WTC11 (cell line): ENCODE measurements at regions not wholly inside any gene's neighbourhood (a gene's known extent, or its start where the extent isn't known, plus 50 kb on each side); places are given as distances from the start of the nearest gene placed in this dataset.

ENCODE experiments used
- ATAC-seq: fragments of 200-7000 bp; cut with Tn5 transposase; 2 replicates; pipeline ENCODE4 v1.10.0; 2021; ENCODE audit warnings: mild to moderate bottlenecking, moderate library complexity
- CTCF ChIA-PET: fragments of 300-600 bp; sonication (Branson Sonifier 250); formaldehyde crosslinking; loops from one replicate; lab custom pipeline; 2021; ENCODE audit warnings: antibody characterized with exemption; lab: Charles Lee
- POLR2A ChIA-PET: fragments of 350-600 bp; sonication (Branson Sonifier 250); formaldehyde crosslinking; loops from one replicate; lab custom pipeline; 2021; ENCODE audit warnings: antibody characterized with exemption; lab: Charles Lee
- DNase-seq: peaks from one replicate; pipeline ENCODE4 v3.0.0; 2021; ENCODE audit warnings: low spot score
- H3K27ac Mint-ChIP-seq: 2 replicates; pipeline ENCODE4 v1.8.0; 2021; ENCODE audit warnings: mixed read lengths
- H3K27me3 Mint-ChIP-seq: 2 replicates; pipeline ENCODE4 v1.8.0; 2021; ENCODE audit warnings: low read depth, mild to moderate bottlenecking, moderate library complexity, mixed read lengths
- H3K36me3 Mint-ChIP-seq: 2 replicates; pipeline ENCODE4 v1.8.0; 2021; ENCODE audit warnings: mixed read lengths
- H3K4me1 Mint-ChIP-seq: 2 replicates; pipeline ENCODE4 v1.8.0; 2022; ENCODE audit warnings: mixed read lengths
- H3K4me3 Mint-ChIP-seq: 2 replicates; pipeline ENCODE4 v1.8.0; 2021; ENCODE audit warnings: mild to moderate bottlenecking, moderate library complexity, mixed read lengths
- H3K9me3 Mint-ChIP-seq: 2 replicates; pipeline ENCODE4 v1.8.0; 2021; ENCODE audit warnings: mixed read lengths
- ATF6 ChIP-seq: sonication (generic); formaldehyde crosslinking; IDR thresholded peaks from 2 replicates; pipeline ENCODE4 v1.8.1; 2023; ENCODE audit warnings: mild to moderate bottlenecking, missing genetic modification reagents
- ELF4 ChIP-seq: sonication (generic); formaldehyde crosslinking; IDR thresholded peaks from 2 replicates; pipeline ENCODE4 v1.8.1; 2022; ENCODE audit warnings: low read depth, mild to moderate bottlenecking, moderate library complexity, missing genetic modification reagents
- FOXP1 ChIP-seq: sonication (generic); formaldehyde crosslinking; IDR thresholded peaks from 2 replicates; pipeline ENCODE4 v1.8.0; 2022; ENCODE audit warnings: missing genetic modification reagents, mild to moderate bottlenecking, moderate library complexity, borderline replicate concordance
- GABPB1 ChIP-seq: sonication (generic); formaldehyde crosslinking; IDR thresholded peaks from 2 replicates; pipeline ENCODE4 v1.8.1; 2023; ENCODE audit warnings: mild to moderate bottlenecking, missing genetic modification reagents
- GRHL2 ChIP-seq: fragments of 250-450 bp; sonication (Bioruptor Pico); IDR thresholded peaks from 2 replicates; pipeline ENCODE4 v1.8.0; 2022; ENCODE audit warnings: mild to moderate bottlenecking, moderate library complexity; ENCODE audit not compliant: insufficient replicate concordance, severe bottlenecking
- GTF2I ChIP-seq: fragments of 250-450 bp; sonication (Bioruptor Pico); conservative IDR thresholded peaks from 2 replicates; pipeline ENCODE4 v1.4.0; 2021; ENCODE audit warnings: mild to moderate bottlenecking
- IRF1 ChIP-seq: sonication (generic); formaldehyde crosslinking; IDR thresholded peaks from 2 replicates; pipeline ENCODE4 v1.8.0; 2023; ENCODE audit warnings: missing genetic modification reagents
- IRF2 ChIP-seq: sonication (generic); formaldehyde crosslinking; IDR thresholded peaks from 2 replicates; pipeline ENCODE4 v1.8.0; 2022; ENCODE audit warnings: low read depth, missing genetic modification reagents, borderline replicate concordance
- JAZF1 ChIP-seq: fragments of 250-450 bp; sonication (Bioruptor Pico); IDR thresholded peaks from 2 replicates; pipeline ENCODE4 v1.9.0; 2021; ENCODE audit warnings: moderate library complexity, mild to moderate bottlenecking, inconsistent platforms
- SOX15 ChIP-seq: fragments of 250-450 bp; sonication (Bioruptor Pico); IDR thresholded peaks from 2 replicates; pipeline ENCODE4 v1.9.0; 2021; ENCODE audit warnings: mild to moderate bottlenecking
- TCF7 ChIP-seq: sonication (generic); formaldehyde crosslinking; IDR thresholded peaks from 2 replicates; pipeline ENCODE4 v1.8.0; 2022; ENCODE audit warnings: mild to moderate bottlenecking, low read depth, missing genetic modification reagents, moderate library complexity
- ZNF121 ChIP-seq: sonication (generic); formaldehyde crosslinking; IDR thresholded peaks from 2 replicates; pipeline ENCODE4 v1.8.0; 2023; ENCODE audit warnings: missing genetic modification reagents
- ZNF263 ChIP-seq: sonication (generic); formaldehyde crosslinking; IDR thresholded peaks from 2 replicates; pipeline ENCODE4 v1.8.1; 2022; ENCODE audit warnings: low read depth, mild to moderate bottlenecking, moderate library complexity, missing genetic modification reagents
- ZNF317 ChIP-seq: sonication (generic); formaldehyde crosslinking; IDR thresholded peaks from 2 replicates; pipeline ENCODE4 v1.8.1; 2023; ENCODE audit warnings: low read depth, mild to moderate bottlenecking, moderate library complexity, missing genetic modification reagents, borderline replicate concordance
- ZNF423 ChIP-seq: fragments of 250-450 bp; sonication (Bioruptor Pico); IDR thresholded peaks from 2 replicates; pipeline ENCODE4 v2.1.2; 2022; ENCODE audit warnings: mild to moderate bottlenecking, moderate library complexity
- ZNF532 ChIP-seq: fragments of 250-450 bp; sonication (Bioruptor Pico); IDR thresholded peaks from 2 replicates; pipeline ENCODE4 v1.9.0; 2021; ENCODE audit warnings: mild to moderate bottlenecking, borderline replicate concordance
- TF ChIP-seq, protein P1 (sequence below): fragments of 250-450 bp; sonication (Bioruptor Pico); IDR thresholded peaks from 2 replicates; pipeline ENCODE4 v1.9.0; 2021; ENCODE audit warnings: mild to moderate bottlenecking
- TF ChIP-seq, protein P2 (sequence below): sonication (generic); formaldehyde crosslinking; IDR thresholded peaks from 2 replicates; pipeline ENCODE4 v1.8.0; 2022; ENCODE audit warnings: mild to moderate bottlenecking, missing genetic modification reagents

DNA sequence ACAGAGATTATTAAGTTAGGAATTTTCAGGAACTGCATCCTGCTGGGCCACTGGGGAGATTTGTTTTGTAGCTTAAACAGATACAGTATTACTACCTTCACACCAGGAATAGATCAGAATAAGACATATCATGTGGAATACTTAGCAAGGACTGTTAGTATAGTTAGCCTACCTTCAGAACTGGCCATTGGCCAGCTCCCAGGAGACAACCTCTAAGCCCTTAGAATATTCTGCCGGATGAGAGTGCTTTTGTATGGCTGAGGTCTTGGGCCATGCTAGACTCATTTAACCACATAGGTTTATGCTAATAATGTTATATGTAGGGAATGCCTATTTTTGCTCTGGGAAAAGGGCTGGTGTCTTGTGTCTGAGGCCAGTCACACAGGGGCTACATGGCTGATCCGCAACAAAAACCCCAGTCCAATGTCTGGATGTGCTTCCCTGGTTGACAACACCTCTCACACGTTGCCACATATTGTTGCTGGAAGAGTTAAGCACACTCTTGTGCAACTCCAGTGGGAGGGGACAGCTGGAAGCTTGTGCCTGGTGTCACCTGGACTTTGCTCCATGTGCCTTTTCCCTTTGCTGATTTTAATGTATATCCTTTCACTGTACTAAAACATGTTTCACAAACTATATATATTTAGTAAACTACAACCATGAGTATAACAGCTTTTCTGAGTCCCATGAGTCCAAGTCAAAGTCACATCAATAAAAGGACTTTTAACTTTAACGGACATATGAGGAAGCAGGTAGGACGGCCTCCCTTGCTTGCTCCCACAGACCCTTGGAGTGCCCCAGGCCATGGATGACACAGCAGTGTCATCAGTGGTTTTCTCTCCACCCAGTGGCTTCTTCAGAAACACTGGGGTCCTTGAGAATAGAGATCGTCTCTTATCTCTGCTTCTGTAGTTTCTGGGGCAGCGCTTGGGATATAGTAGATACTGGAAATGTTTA, 118.0 kb upstream of the C3orf80 start:
- no peaks in the 10 kb centered on the region for H3K27me3 Mint-ChIP-seq
- CTCF ChIA-PET, result no interaction called here
- no peak for TF ChIP-seq ZNF423 (CRISPR knock-in tag)
- TF ChIP-seq GABPB1 (CRISPR knock-in tag), result peak; percentile 87
- H3K4me3 Mint-ChIP-seq, result no peak overlapping the region
- ATAC-seq (no peak; the same call in 1 of the 2 replicates), DNase-seq (no peak)
- no peaks in the 10 kb centered on the region for H3K9me3 Mint-ChIP-seq
- H3K27ac Mint-ChIP-seq, result no peak overlapping the region
- H3K4me1 Mint-ChIP-seq, result 0 out of 2 replicates have a peak, but pooled peaks cover 4% of the 10 kb centered on the region
- POLR2A ChIA-PET, result no interaction called here
- H3K36me3 Mint-ChIP-seq, result no peaks in the 10 kb centered on the region

GRCh38 chr3:160108362-160108761, 116.9 kb upstream of the C3orf80 start:
- H3K4me1 Mint-ChIP-seq, result 0 out of 2 replicates have a peak, but pooled peaks cover 4% of the 10 kb centered on the region

More at GRCh38 chr3:160108362-160108761, 116.9 kb upstream of the C3orf80 start:
- no peak for TF ChIP-seq ZNF423 (CRISPR knock-in tag)
- no peak for TF ChIP-seq ELF4
- TF ChIP-seq ZNF532 (CRISPR knock-in tag), result no peak
- no peak for TF ChIP-seq SOX15
- TF ChIP-seq ATF6 (CRISPR knock-in tag), result no peak
- no peak for TF ChIP-seq JAZF1 (CRISPR knock-in tag)
- no peak for TF ChIP-seq ZNF121 (CRISPR knock-in tag)
- no peak for TF ChIP-seq IRF1 (CRISPR knock-in tag)
- no peak for TF ChIP-seq ZNF317 (CRISPR knock-in tag)
- TF ChIP-seq FOXP1, result no peak
- TF ChIP-seq IRF2 (CRISPR knock-in tag), result no peak
- no peak for TF ChIP-seq GRHL2 (CRISPR knock-in tag)
- TF ChIP-seq GABPB1 (CRISPR knock-in tag), result no peak
- TF ChIP-seq, protein P1, sequence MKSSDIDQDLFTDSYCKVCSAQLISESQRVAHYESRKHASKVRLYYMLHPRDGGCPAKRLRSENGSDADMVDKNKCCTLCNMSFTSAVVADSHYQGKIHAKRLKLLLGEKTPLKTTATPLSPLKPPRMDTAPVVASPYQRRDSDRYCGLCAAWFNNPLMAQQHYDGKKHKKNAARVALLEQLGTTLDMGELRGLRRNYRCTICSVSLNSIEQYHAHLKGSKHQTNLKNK (CRISPR knock-in tag), result no peak
- no peak for TF ChIP-seq TCF7
- no peak for TF ChIP-seq ZNF263
- TF ChIP-seq, protein P2, sequence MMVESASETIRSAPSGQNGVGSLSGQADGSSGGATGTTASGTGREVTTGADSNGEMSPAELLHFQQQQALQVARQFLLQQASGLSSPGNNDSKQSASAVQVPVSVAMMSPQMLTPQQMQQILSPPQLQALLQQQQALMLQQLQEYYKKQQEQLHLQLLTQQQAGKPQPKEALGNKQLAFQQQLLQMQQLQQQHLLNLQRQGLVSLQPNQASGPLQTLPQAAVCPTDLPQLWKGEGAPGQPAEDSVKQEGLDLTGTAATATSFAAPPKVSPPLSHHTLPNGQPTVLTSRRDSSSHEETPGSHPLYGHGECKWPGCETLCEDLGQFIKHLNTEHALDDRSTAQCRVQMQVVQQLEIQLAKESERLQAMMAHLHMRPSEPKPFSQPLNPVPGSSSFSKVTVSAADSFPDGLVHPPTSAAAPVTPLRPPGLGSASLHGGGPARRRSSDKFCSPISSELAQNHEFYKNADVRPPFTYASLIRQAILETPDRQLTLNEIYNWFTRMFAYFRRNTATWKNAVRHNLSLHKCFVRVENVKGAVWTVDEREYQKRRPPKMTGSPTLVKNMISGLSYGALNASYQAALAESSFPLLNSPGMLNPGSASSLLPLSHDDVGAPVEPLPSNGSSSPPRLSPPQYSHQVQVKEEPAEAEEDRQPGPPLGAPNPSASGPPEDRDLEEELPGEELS, result no peak
- TF ChIP-seq GTF2I, result no peak
- TF ChIP-seq, all 79 proteins: peak for 0
- H3K9me3 Mint-ChIP-seq, result no peaks in the 10 kb centered on the region
- no peaks in the 10 kb centered on the region for H3K36me3 Mint-ChIP-seq
- DNase-seq, result no peak
- CTCF ChIA-PET, result interaction anchor here (0.6 kb wide), 1 partner anchor 77 kb away, joined by 4 read pairs; no protein-coding TSS in a partner anchor
- ATAC-seq, result no peak
- POLR2A ChIA-PET, result no interaction called here
- H3K4me3 Mint-ChIP-seq, result no peak overlapping the region
- no peaks in the 10 kb centered on the region for H3K27me3 Mint-ChIP-seq
- no peak overlapping the region for H3K27ac Mint-ChIP-seq
